Activated T-helper 17 cell treated with anti-CD3 and anti-CD28 coated beads, Interleukin-2, amount 50 U/mL, for 72 hours (primary cell): ENCODE measurements at regions not wholly inside any gene's neighbourhood (a gene's known extent, or its start where the extent isn't known, plus 50 kb on each side); places are given as distances from the start of the nearest gene placed in this dataset.

Experiments used
- ATAC-seq: fragments of 150-1000 bp; cut with Tn5 transposase; replicated peaks from 2 replicates; pipeline ENCODE4 v1.10.0; 2021; ENCODE audit warnings: mild to moderate bottlenecking, moderate library complexity
- H3K27ac Mint-ChIP-seq: one replicate; pipeline ENCODE4 v1.8.0; 2022; ENCODE audit warnings: mixed read lengths
- H3K27me3 Mint-ChIP-seq: one replicate; pipeline ENCODE4 v1.8.0; 2022; ENCODE audit warnings: mixed read lengths
- H3K36me3 Mint-ChIP-seq: one replicate; pipeline ENCODE4 v1.8.0; 2022; ENCODE audit warnings: low read depth, mild to moderate bottlenecking, mixed read lengths
- H3K4me1 Mint-ChIP-seq: one replicate; pipeline ENCODE4 v1.8.0; 2022; ENCODE audit warnings: mixed read lengths
- H3K4me3 Mint-ChIP-seq: one replicate; pipeline ENCODE4 v1.8.0; 2022; ENCODE audit warnings: mild to moderate bottlenecking, mixed read lengths
- H3K9me3 Mint-ChIP-seq: one replicate; pipeline ENCODE4 v1.8.0; 2022; ENCODE audit warnings: mixed read lengths

GRCh38 chr18:47501946-47502345 lies 250.5 kb upstream of the SKOR2 start:
- Mint-ChIP-seq H3K27me3 (peaks cover 6% of the 10 kb centered on the region), H3K4me1 (no peaks in the 10 kb centered on the region), H3K36me3 (no peaks in the 10 kb centered on the region), H3K4me3 (no peak overlapping the region), H3K27ac (no peak overlapping the region), H3K9me3 (no peaks in the 10 kb centered on the region)
- ATAC-seq = no peak

DNA sequence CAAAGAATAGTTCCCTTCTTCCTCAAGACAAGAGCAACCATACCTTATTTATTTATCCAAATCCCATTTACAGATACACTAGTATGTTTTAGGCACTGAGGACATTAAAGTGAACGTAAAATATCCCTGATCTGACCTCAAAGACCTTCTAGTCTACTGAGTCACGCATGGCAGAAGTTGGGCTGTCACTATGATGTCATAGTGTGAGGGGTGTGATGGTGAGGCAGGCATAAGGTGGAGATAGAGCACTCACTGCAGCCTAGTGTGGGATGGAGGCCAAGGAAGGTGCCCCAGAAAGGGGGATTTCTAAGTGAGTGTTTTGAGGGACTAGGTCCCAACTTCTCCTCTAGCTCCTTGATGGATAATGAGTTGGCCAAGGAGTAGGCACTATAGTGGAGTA lies 249.5 kb upstream of the SKOR2 start:
- no peak overlapping the region for H3K27ac Mint-ChIP-seq
- H3K4me3 Mint-ChIP-seq = no peak overlapping the region
- H3K9me3 Mint-ChIP-seq = no peaks in the 10 kb centered on the region
- no peaks in the 10 kb centered on the region for H3K36me3 Mint-ChIP-seq
- no peak for ATAC-seq
- H3K4me1 Mint-ChIP-seq = no peaks in the 10 kb centered on the region
- H3K27me3 Mint-ChIP-seq = peaks cover 3% of the 10 kb centered on the region

DNA sequence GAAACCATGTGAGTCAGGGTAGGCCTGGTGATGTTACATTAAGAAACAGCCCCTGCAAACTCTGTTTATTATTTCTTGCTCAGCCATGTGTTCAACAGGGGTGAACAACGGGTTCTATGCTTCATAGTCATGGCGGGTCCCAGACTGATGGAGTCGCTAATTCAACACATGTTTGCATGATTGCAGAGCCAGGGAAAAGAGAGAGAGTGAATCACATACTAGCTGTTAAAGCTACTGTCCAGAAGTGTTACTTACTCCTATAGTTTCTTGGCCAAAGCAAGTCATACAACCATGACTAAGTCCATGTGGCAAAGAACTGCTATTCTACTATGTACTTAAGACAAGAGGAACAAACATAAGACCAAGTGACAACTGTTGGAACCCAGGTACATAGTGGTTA lies 241.2 kb upstream of the SKOR2 start:
- H3K36me3 Mint-ChIP-seq = no peaks in the 10 kb centered on the region
- H3K27me3 Mint-ChIP-seq = peaks cover 10% of the 10 kb centered on the region
- H3K4me3 Mint-ChIP-seq = no peak overlapping the region
- no peaks in the 10 kb centered on the region for H3K4me1 Mint-ChIP-seq
- H3K9me3 Mint-ChIP-seq = peaks cover 9% of the 10 kb centered on the region
- no peak for ATAC-seq
- no peak overlapping the region for H3K27ac Mint-ChIP-seq

DNA sequence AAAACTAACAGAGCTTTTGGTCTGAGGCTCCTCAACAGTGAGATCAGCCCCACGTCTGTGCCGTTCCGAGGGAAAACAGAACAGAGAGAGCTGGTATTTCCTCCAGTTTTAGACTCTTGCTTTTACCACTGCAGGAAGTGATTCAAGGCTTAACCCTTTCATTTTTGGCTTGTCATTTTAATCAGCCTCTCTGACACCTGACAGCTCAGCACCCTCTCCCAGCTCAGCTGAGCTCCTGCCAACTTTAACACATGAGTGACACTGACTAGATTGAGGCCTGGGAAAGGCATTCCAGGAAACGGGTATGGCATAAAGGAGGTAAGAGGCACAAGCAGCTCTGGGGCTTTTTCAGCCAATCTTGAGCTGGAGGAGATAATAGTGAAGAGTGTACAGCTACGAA lies 239.4 kb upstream of the SKOR2 start:
- ATAC-seq = no peak
- H3K9me3 Mint-ChIP-seq = peaks cover 9% of the 10 kb centered on the region
- H3K4me1 Mint-ChIP-seq = no peaks in the 10 kb centered on the region
- no peaks in the 10 kb centered on the region for H3K36me3 Mint-ChIP-seq
- H3K27me3 Mint-ChIP-seq = peaks cover 6% of the 10 kb centered on the region
- H3K4me3 Mint-ChIP-seq = no peak overlapping the region
- H3K27ac Mint-ChIP-seq = no peak overlapping the region

DNA sequence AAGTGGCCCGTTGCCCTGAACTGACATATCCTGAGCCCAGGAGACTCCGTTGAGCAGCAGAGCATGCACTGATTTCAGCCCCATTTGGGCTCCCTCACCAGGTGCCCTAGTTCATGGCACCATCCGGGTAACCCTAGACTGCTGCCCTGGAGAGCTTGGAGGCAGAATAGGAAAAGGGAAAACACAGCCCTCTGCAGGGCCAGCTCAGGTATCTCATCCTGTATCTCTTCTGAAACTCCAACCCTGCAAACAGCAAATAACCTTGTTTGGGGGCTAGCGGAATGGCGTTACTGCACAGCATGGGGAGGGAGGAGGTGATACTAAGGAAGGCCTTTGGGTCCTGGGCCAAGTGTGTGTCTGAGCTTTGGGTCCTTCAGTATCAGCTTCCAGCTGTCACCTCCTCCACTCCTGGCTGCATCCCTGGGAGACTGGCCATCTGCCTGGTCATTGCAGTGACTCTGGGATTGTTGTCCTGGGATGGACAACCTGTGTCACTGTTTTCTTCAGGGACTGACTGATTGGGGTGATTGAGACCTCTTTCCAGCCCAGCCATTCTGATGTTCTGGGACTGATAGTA lies 233.8 kb upstream of the SKOR2 start:
- no peaks in the 10 kb centered on the region for H3K36me3 Mint-ChIP-seq

DNA sequence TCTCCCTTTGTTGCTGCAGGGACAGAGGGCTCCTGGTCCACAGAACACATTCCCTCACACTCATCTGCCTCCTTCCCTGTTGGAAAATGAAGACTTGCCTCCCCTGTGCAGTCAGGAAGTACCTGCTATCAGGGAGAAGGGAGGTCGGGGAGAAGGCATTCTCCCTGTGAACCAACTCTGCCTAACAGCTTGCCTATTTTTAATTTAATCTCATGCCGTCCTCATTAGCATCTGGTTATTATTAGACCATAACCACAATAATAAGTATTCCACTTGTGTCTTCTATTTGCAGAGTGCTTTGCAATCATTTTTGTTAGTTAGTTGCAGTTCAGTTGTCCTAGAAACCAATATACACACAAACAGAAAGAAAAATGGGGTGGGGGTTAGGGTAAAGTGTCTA lies 232.6 kb upstream of the SKOR2 start:
- Mint-ChIP-seq H3K27me3 (peaks cover 13% of the 10 kb centered on the region), H3K9me3 (no peaks in the 10 kb centered on the region), H3K27ac (no peak overlapping the region), H3K4me3 (no peak overlapping the region), H3K4me1 (no peaks in the 10 kb centered on the region), H3K36me3 (no peaks in the 10 kb centered on the region)
- ATAC-seq = no peak

More for the DNA sequence above, 233.8 kb upstream of the SKOR2 start:
- H3K27me3 Mint-ChIP-seq = peaks cover 12% of the 10 kb centered on the region
- no peaks in the 10 kb centered on the region for H3K4me1 Mint-ChIP-seq
- H3K27ac Mint-ChIP-seq = no peak overlapping the region
- no peaks in the 10 kb centered on the region for H3K9me3 Mint-ChIP-seq
- H3K4me3 Mint-ChIP-seq = no peak overlapping the region
- no peak for ATAC-seq

DNA sequence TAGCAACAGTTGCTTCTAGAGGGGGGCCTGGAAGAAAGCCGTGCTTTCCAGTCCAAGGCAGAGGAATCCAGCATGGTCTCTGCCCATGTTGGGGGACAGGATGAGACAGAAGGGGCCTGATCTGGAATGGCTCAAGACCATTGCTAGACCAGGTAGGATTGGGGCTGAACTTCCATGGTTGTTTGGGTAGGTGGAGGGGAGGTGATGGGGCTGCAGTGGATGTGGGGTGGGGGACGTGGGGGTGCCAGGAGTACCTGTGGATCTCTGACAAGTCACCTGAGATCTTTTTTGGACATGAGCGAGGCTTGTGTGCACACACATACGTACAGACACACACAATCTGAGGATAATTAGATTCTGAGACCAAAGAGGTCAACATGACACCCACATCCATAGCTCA lies 228.7 kb upstream of the SKOR2 start:
- ATAC-seq = no peak
- no peak overlapping the region for H3K4me3 Mint-ChIP-seq
- H3K4me1 Mint-ChIP-seq = no peaks in the 10 kb centered on the region
- no peaks in the 10 kb centered on the region for H3K9me3 Mint-ChIP-seq
- H3K27me3 Mint-ChIP-seq = peaks cover 18% of the 10 kb centered on the region
- no peaks in the 10 kb centered on the region for H3K36me3 Mint-ChIP-seq
- no peak overlapping the region for H3K27ac Mint-ChIP-seq

DNA sequence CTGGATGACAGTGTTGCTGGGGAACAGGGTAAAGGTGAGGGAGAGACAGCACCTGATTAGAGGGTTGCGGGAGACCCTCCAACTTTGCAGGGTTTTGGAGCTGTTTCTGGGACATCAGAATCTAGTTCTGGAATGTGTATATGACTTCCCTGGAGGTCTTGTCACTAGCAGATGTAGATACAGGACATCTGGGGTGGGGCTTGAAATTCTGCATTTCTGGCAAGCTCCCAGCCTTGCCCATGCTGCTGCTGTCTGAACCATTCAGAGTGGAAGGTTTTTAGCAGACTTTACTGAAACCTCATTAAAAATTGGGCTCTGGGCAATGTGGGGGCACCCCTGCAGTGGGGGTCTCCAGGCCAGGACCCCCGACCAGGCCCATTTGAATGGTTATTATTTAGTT lies 220.3 kb upstream of the SKOR2 start:
- no peaks in the 10 kb centered on the region for H3K4me1 Mint-ChIP-seq
- no peak overlapping the region for H3K27ac Mint-ChIP-seq
- ATAC-seq = no peak
- peaks cover 10% of the 10 kb centered on the region for H3K27me3 Mint-ChIP-seq
- no peaks in the 10 kb centered on the region for H3K36me3 Mint-ChIP-seq
- H3K9me3 Mint-ChIP-seq = no peaks in the 10 kb centered on the region
- H3K4me3 Mint-ChIP-seq = no peak overlapping the region

DNA sequence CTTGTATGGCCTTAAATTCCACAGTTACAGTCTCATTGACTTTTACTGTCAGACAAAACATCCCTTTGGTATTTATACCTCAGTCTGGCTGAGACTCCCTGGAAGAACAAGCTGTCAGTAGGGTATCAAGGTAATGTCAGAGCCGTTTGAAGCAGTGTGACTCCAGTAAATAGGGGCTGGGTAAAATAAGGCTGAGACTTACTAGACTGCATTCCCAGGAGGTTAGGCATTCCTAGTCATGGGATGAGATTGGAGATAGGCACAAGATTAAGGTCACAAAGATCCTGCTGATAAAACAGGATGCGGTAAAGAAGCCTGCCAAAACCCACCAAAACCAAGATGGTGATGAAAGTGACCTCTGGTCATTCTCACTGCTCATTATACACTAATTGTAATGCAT lies 219.5 kb upstream of the SKOR2 start:
- Mint-ChIP-seq H3K36me3 (no peaks in the 10 kb centered on the region), H3K27ac (no peak overlapping the region), H3K27me3 (peaks cover 5% of the 10 kb centered on the region), H3K4me3 (no peak overlapping the region), H3K4me1 (no peaks in the 10 kb centered on the region), H3K9me3 (no peaks in the 10 kb centered on the region)
- no peak for ATAC-seq

DNA sequence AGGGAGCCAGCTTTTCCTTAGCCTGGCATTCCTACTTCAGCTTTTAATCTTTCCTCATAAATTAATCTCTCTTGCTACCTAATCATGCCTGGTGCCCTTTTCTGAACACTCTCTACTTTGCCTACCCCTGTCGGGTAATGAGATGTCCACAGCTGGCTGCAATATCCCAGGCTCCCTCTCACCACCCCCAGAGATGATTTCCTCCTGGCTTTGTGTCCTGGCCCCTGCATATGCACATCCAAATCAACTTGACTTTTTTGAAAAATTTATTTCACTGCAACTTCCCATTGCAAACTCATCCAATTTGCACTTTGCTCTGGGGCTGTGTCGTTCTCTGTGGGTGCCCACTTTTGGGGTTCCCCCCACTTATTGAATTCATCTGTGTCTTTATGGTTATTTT lies 218.1 kb upstream of the SKOR2 start:
- Mint-ChIP-seq H3K4me1 (no peaks in the 10 kb centered on the region), H3K4me3 (no peak overlapping the region), H3K27ac (no peak overlapping the region), H3K36me3 (no peaks in the 10 kb centered on the region), H3K9me3 (no peaks in the 10 kb centered on the region), H3K27me3 (peaks cover 5% of the 10 kb centered on the region)
- no peak for ATAC-seq

GRCh38 chr18:47461977-47462376 lies 210.5 kb upstream of the SKOR2 start:
- H3K27me3 Mint-ChIP-seq = peaks cover 1% of the 10 kb centered on the region
- H3K4me1 Mint-ChIP-seq = no peaks in the 10 kb centered on the region
- no peak for ATAC-seq
- no peak overlapping the region for H3K27ac Mint-ChIP-seq
- no peak overlapping the region for H3K4me3 Mint-ChIP-seq
- no peaks in the 10 kb centered on the region for H3K9me3 Mint-ChIP-seq
- no peaks in the 10 kb centered on the region for H3K36me3 Mint-ChIP-seq

DNA sequence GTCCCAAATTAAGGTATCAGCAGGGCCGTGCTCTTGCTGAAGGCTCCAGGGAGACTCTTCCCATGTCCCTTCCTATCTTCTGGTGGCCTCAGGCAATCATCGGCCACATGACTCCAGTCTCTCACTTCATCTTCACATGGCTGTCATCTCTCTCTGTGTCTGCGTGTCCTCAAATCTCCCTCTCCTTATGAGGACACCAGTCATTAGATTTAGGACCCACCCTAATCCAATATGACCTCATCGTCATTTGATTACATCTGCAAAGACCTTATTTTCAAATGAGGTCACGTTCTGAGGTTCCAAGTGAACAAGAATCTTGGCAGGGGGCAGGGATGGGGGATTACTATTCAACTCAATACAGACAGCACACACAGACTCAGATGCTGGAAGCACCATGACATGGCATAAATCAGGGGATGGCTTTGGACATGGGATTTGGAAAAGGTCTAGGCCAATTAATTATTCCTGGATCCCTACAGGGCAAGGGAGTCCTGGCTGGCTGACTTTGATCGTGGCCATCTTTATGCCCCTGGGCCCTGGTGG lies 210.0 kb upstream of the SKOR2 start:
- H3K27ac Mint-ChIP-seq = no peak overlapping the region
- H3K4me1 Mint-ChIP-seq = no peaks in the 10 kb centered on the region
- H3K36me3 Mint-ChIP-seq = no peaks in the 10 kb centered on the region
- no peak for ATAC-seq
- no peaks in the 10 kb centered on the region for H3K9me3 Mint-ChIP-seq
- H3K27me3 Mint-ChIP-seq = peaks cover 4% of the 10 kb centered on the region
- no peak overlapping the region for H3K4me3 Mint-ChIP-seq

- peaks cover 4% of the 10 kb centered on the region for H3K27me3 Mint-ChIP-seq
- ATAC-seq = no peak
- H3K4me1 Mint-ChIP-seq = no peaks in the 10 kb centered on the region
- no peaks in the 10 kb centered on the region for H3K36me3 Mint-ChIP-seq
- H3K9me3 Mint-ChIP-seq = no peaks in the 10 kb centered on the region
- no peak overlapping the region for H3K4me3 Mint-ChIP-seq
- H3K27ac Mint-ChIP-seq = no peak overlapping the region
Measured at GRCh38 chr18:47458483-47458882, 207.0 kb upstream of the SKOR2 start.

- Mint-ChIP-seq H3K27me3 (peaks cover 4% of the 10 kb centered on the region), H3K36me3 (no peaks in the 10 kb centered on the region), H3K4me3 (no peak overlapping the region), H3K9me3 (no peaks in the 10 kb centered on the region), H3K4me1 (no peaks in the 10 kb centered on the region), H3K27ac (no peak overlapping the region)
- no peak for ATAC-seq
Measured at GRCh38 chr18:47457614-47458013, 206.2 kb upstream of the SKOR2 start.

DNA sequence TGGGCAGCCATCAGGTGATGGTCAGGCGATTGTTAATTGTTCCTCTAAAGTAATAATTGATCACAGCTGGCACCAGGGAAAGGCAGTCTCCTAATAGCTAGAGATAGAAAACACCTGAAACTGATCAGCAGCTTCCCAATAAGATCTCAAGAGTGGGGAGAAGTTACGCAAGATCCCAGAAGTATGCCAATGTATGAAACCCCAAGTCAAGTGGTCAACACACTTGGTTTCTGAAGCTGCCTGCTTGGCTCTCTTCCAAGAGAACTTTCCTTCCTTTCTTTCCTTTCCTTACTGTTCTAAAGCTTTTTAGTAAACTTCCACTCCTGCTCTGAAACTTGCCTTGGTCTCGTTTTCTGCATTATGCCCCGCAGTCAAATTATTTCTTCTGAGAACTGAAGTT lies 201.6 kb upstream of the SKOR2 start:
- ATAC-seq = no peak
- no peak overlapping the region for H3K27ac Mint-ChIP-seq
- no peak overlapping the region for H3K4me3 Mint-ChIP-seq
- no peaks in the 10 kb centered on the region for H3K9me3 Mint-ChIP-seq
- no peaks in the 10 kb centered on the region for H3K4me1 Mint-ChIP-seq
- peaks cover 7% of the 10 kb centered on the region for H3K27me3 Mint-ChIP-seq
- no peaks in the 10 kb centered on the region for H3K36me3 Mint-ChIP-seq

GRCh38 chr18:47448956-47449355 lies 197.5 kb upstream of the SKOR2 start:
- Mint-ChIP-seq H3K4me3 (no peak overlapping the region), H3K27ac (no peak overlapping the region), H3K27me3 (peaks cover 3% of the 10 kb centered on the region), H3K4me1 (no peaks in the 10 kb centered on the region), H3K36me3 (no peaks in the 10 kb centered on the region), H3K9me3 (peaks cover 8% of the 10 kb centered on the region)
- ATAC-seq = no peak
